Progenitor cell of endocrine pancreas (in vitro differentiated cells): ENCODE measurements at regions not wholly inside any gene's neighbourhood (a gene's known extent, or its start where the extent isn't known, plus 50 kb on each side); places are given as distances from the start of the nearest gene placed in this dataset.

ENCODE experiments used
- DNase-seq: peaks from one replicate; pipeline ENCODE4 v3.0.0; 2021; ENCODE audit warnings: low spot score; ENCODE audit not compliant: unreplicated experiment
- H3K27ac Mint-ChIP-seq: 2 replicates; pipeline ENCODE4 v1.8.0; 2021; ENCODE audit warnings: mild to moderate bottlenecking, moderate library complexity, mixed read lengths
- H3K27me3 Mint-ChIP-seq: 2 replicates; pipeline ENCODE4 v1.8.0; 2021; ENCODE audit warnings: mixed read lengths
- H3K36me3 Mint-ChIP-seq: 2 replicates; pipeline ENCODE4 v1.8.0; 2022; ENCODE audit warnings: mixed read lengths; ENCODE audit not compliant: insufficient read depth
- H3K4me1 Mint-ChIP-seq: 2 replicates; pipeline ENCODE4 v1.8.0; 2021; ENCODE audit warnings: low read depth, mixed read lengths
- H3K4me3 Mint-ChIP-seq: 2 replicates; pipeline ENCODE4 v1.8.0; 2021; ENCODE audit warnings: low read depth, mild to moderate bottlenecking, moderate library complexity, mixed read lengths
- H3K9me3 Mint-ChIP-seq: 2 replicates; pipeline ENCODE4 v1.8.0; 2021; ENCODE audit warnings: low read depth, mixed read lengths
- CTCF ChIP-seq: fragments of 200-600 bp; sonication (generic); IDR thresholded peaks from one replicate; pipeline ENCODE4 v1.5.0; 2021; ENCODE audit warnings: antibody characterized with exemption, mild to moderate bottlenecking; ENCODE audit not compliant: unreplicated experiment

GRCh38 chr3:154614078-154614477 is 184.1 kb upstream of the GPR149 start:
- no peak for TF ChIP-seq CTCF
- Mint-ChIP-seq H3K27ac (no peak overlapping the region), H3K9me3 (peaks cover 12% of the 10 kb centered on the region), H3K27me3 (no peaks in the 10 kb centered on the region), H3K4me1 (no peaks in the 10 kb centered on the region), H3K4me3 (no peak overlapping the region), H3K36me3 (no peaks in the 10 kb centered on the region)
- no peak for DNase-seq

- H3K36me3 Mint-ChIP-seq, result no peaks in the 10 kb centered on the region
- no peaks in the 10 kb centered on the region for H3K4me1 Mint-ChIP-seq
- no peak overlapping the region for H3K27ac Mint-ChIP-seq
- peaks cover under 1% of the 10 kb centered on the region for H3K9me3 Mint-ChIP-seq
- H3K4me3 Mint-ChIP-seq, result no peak overlapping the region
- H3K27me3 Mint-ChIP-seq, result no peaks in the 10 kb centered on the region
- DNase-seq, result no peak
- TF ChIP-seq CTCF, result no peak
Observed at GRCh38 chr3:154602241-154602640, 172.3 kb upstream of the GPR149 start.

DNA sequence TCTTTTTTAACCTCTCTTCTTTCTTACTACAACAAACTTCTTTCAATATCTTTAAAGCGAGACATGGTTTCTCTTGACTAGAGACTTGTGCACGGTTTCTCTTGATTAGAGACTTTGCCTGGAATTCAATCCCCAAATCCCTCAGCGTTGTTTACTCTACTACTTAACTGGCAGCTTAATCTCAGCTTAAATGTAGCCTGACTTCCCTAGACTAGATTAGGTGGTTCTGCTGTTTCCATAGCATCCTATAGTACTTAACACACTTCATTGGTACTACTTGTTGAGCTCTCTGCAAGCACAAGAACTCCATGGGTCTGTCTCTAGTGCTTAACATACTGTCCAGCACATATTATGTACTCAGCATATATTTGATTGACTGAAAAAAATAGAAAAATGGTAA is 168.2 kb upstream of the GPR149 start:
- Mint-ChIP-seq H3K27me3 (no peaks in the 10 kb centered on the region), H3K4me1 (no peaks in the 10 kb centered on the region), H3K4me3 (no peak overlapping the region), H3K9me3 (peaks cover 4% of the 10 kb centered on the region), H3K27ac (no peak overlapping the region), H3K36me3 (no peaks in the 10 kb centered on the region)
- no peak for DNase-seq
- no peak for TF ChIP-seq CTCF

- DNase-seq, result no peak
- no peaks in the 10 kb centered on the region for H3K9me3 Mint-ChIP-seq
- no peaks in the 10 kb centered on the region for H3K4me1 Mint-ChIP-seq
- no peaks in the 10 kb centered on the region for H3K27me3 Mint-ChIP-seq
- H3K4me3 Mint-ChIP-seq, result no peak overlapping the region
- no peak for TF ChIP-seq CTCF
- no peaks in the 10 kb centered on the region for H3K36me3 Mint-ChIP-seq
- H3K27ac Mint-ChIP-seq, result no peak overlapping the region
Observed at GRCh38 chr3:154590675-154591384, 160.8 kb upstream of the GPR149 start.

DNA sequence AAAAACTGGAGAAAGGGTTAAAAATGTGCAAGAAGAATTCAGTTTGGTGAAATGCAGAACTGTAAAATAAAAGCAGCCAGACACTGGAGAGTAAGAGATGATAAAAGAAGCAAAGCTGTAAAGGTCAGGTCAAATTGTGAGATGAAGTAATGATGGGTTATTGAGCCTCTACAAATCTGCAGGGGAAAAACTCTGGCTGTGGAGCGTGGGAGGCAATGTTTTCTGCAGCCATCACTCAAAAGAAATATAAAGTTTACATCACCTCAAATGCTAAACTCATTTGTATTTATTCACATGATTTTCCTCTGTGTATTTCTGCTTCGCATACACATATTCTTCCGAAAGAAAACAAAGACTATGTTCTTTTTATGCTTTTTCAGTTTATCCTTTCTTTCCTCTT is 158.8 kb upstream of the GPR149 start:
- no peak for TF ChIP-seq CTCF
- H3K27me3 Mint-ChIP-seq, result no peaks in the 10 kb centered on the region
- no peak overlapping the region for H3K27ac Mint-ChIP-seq
- H3K36me3 Mint-ChIP-seq, result no peaks in the 10 kb centered on the region
- H3K4me3 Mint-ChIP-seq, result no peak overlapping the region
- no peak for DNase-seq
- no peaks in the 10 kb centered on the region for H3K9me3 Mint-ChIP-seq
- H3K4me1 Mint-ChIP-seq, result no peaks in the 10 kb centered on the region
